NCI-H345 treated with DMSO at 0.1 percent for 48 hours (cell line): ENCODE measurements at regions not wholly inside any gene's neighbourhood (a gene's known extent, or its start where the extent isn't known, plus 50 kb on each side); places are given as distances from the start of the nearest gene placed in this dataset.
"Not testable (repeated sequence)": the region's sequence is repeated elsewhere in the genome, so short reads cannot be mapped to it uniquely, and the experiment has no call there.

Source experiments
- DNase-seq: peaks from one replicate; lab custom pipeline; 2025; ENCODE audit not compliant: unreplicated experiment; lab: John Stamatoyannopoulos, UW

- no peak for DNase-seq
Observed at GRCh38 chr16:76970087-76970744, 220.8 kb upstream of the MON1B start.

- DNase-seq: no peak
Observed at GRCh38 chr16:76970745-76971099, 220.3 kb upstream of the MON1B start.

GRCh38 chr16:76976101-76976500, 214.9 kb upstream of the MON1B start:
- DNase-seq: no peak

- DNase-seq: no peak
Observed at GRCh38 chr16:76976756-76977155, 214.2 kb upstream of the MON1B start.

- DNase-seq: no peak
Observed at GRCh38 chr16:76984196-76984595, 206.8 kb upstream of the MON1B start.

- DNase-seq: no peak
Observed at GRCh38 chr16:76985392-76986045, 205.5 kb upstream of the MON1B start.

GRCh38 chr16:76988526-76988925, 202.5 kb upstream of the MON1B start:
- DNase-seq: no peak

GRCh38 chr16:77002644-77003043, 188.3 kb upstream of the MON1B start:
- no peak for DNase-seq

GRCh38 chr16:77009453-77009852, 181.5 kb upstream of the MON1B start:
- no peak for DNase-seq

GRCh38 chr16:77014441-77014840, 176.5 kb upstream of the MON1B start:
- no peak for DNase-seq

- no peak for DNase-seq
Observed at GRCh38 chr16:77030600-77030999, 160.4 kb upstream of the MON1B start.

GRCh38 chr16:77033516-77033915, 157.5 kb upstream of the MON1B start:
- DNase-seq: no peak

- DNase-seq: no peak
Observed at GRCh38 chr16:77035361-77035760, 155.6 kb upstream of the MON1B start.

GRCh38 chr16:77037696-77038347, 153.2 kb upstream of the MON1B start:
- DNase-seq: no peak

GRCh38 chr16:77041468-77041867, 149.5 kb upstream of the MON1B start:
- no peak for DNase-seq

GRCh38 chr16:77043076-77043475, 147.9 kb upstream of the MON1B start:
- DNase-seq: no peak

GRCh38 chr16:77046206-77046605, 144.8 kb upstream of the MON1B start:
- DNase-seq: no peak

GRCh38 chr16:77048085-77048484, 142.9 kb upstream of the MON1B start:
- DNase-seq: no peak

- no peak for DNase-seq
Observed at GRCh38 chr16:77049577-77049976, 141.4 kb upstream of the MON1B start.

- DNase-seq: not testable (repeated sequence)
Observed at GRCh38 chr16:77056597-77056996, 134.4 kb upstream of the MON1B start.

GRCh38 chr16:77057161-77057774, 133.7 kb upstream of the MON1B start:
- DNase-seq: no peak

GRCh38 chr16:77059446-77059845, 131.5 kb upstream of the MON1B start:
- DNase-seq: no peak
